GM21717 (cell line): ENCODE measurements at regions not wholly inside any gene's neighbourhood (a gene's known extent, or its start where the extent isn't known, plus 50 kb on each side); places are given as distances from the start of the nearest gene placed in this dataset.

ENCODE experiments used
- ATAC-seq: cut with Tn5 transposase; IDR thresholded peaks from one replicate; pipeline ENCODE4 v1.9.1; 2021; ENCODE audit warnings: mild to moderate bottlenecking, moderate library complexity; ENCODE audit not compliant: unreplicated experiment

- no peak for ATAC-seq
These were observed 138.9 kb downstream of the RASEF start for GRCh38 chr9:82923912-82924605.
